BJ (cell line): ENCODE measurements at regions not wholly inside any gene's neighbourhood (a gene's known extent, or its start where the extent isn't known, plus 50 kb on each side); places are given as distances from the start of the nearest gene placed in this dataset.
A peak's percentile ranks its signal among the peaks of the same experiment; 100 is the strongest.

Experiments used
- CTCF ChIA-PET: fragments of 350-600 bp; formaldehyde crosslinking; extraction: SDS; loops from one replicate; lab custom pipeline; 2021; ENCODE audit warnings: antibody characterized with exemption, inconsistent platforms; lab: Yijun Ruan, JAX
- POLR2A ChIA-PET: fragments of 300-600 bp; sonication (Branson Sonifier 250); formaldehyde crosslinking; extraction: SDS; loops from one replicate; lab custom pipeline; 2021; ENCODE audit warnings: antibody characterized with exemption; lab: Charles Lee
- DNase-seq: peaks from one replicate; pipeline ENCODE4 v3.0.0-alpha.2; 2011; ENCODE audit warnings: low read depth
- H3K27me3 ChIP-seq: 2 replicates; pipeline ENCODE4 v1.6.0; 2011; ENCODE audit warnings: low read length; ENCODE audit not compliant: control insufficient read depth, insufficient read depth
- H3K36me3 ChIP-seq: 2 replicates; pipeline ENCODE4 v1.5.1; 2011; ENCODE audit warnings: low read length; ENCODE audit not compliant: control insufficient read depth, insufficient read depth
- H3K4me3 ChIP-seq: 2 replicates; pipeline ENCODE4 v1.5.1; 2011; ENCODE audit warnings: low read depth, mild to moderate bottlenecking, control low read depth, low read length
- TF ChIP-seq, protein P1 (sequence below): IDR thresholded peaks from 2 replicates; pipeline ENCODE4 v1.5.1; 2011; ENCODE audit warnings: low read depth, mild to moderate bottlenecking, control low read depth, inconsistent platforms, low read length, moderate library complexity; ENCODE audit not compliant: insufficient read depth

DNA sequence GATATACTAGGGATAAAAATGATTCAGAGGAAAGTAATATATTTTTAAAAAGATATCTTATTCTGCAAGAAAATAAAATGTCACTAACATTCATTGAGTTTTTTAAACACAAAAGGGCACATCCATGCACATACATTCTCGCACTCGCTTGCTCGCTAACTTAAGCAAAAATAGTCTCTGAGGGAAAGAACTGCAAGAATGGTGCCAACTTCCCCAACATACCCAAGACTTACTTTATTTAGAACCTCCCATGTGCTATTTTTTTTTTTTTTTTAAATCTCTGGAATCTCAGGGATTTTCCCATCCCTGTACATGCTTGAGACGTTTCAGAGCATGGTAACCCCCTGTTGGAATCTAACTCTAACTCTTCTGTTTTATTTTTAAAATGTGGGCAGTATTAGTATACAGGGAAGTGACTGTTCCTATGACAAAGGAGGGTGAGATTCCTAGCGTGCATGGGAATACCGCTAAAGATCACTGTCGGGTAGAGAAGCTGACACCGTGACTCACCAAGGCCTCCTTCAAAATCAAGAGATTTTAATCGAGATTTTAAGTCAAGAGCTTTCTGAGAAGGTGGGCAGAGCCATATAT, 187.9 kb upstream of the ZEB2 start:
- TF ChIP-seq, protein P1, sequence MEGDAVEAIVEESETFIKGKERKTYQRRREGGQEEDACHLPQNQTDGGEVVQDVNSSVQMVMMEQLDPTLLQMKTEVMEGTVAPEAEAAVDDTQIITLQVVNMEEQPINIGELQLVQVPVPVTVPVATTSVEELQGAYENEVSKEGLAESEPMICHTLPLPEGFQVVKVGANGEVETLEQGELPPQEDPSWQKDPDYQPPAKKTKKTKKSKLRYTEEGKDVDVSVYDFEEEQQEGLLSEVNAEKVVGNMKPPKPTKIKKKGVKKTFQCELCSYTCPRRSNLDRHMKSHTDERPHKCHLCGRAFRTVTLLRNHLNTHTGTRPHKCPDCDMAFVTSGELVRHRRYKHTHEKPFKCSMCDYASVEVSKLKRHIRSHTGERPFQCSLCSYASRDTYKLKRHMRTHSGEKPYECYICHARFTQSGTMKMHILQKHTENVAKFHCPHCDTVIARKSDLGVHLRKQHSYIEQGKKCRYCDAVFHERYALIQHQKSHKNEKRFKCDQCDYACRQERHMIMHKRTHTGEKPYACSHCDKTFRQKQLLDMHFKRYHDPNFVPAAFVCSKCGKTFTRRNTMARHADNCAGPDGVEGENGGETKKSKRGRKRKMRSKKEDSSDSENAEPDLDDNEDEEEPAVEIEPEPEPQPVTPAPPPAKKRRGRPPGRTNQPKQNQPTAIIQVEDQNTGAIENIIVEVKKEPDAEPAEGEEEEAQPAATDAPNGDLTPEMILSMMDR = no peak
- ChIA-PET CTCF (no interaction called here), POLR2A (no interaction called here)
- no peak overlapping the region for H3K4me3 ChIP-seq
- H3K27me3 ChIP-seq = no peaks in the 10 kb centered on the region
- DNase-seq = no peak
- no peaks in the 10 kb centered on the region for H3K36me3 ChIP-seq

DNA sequence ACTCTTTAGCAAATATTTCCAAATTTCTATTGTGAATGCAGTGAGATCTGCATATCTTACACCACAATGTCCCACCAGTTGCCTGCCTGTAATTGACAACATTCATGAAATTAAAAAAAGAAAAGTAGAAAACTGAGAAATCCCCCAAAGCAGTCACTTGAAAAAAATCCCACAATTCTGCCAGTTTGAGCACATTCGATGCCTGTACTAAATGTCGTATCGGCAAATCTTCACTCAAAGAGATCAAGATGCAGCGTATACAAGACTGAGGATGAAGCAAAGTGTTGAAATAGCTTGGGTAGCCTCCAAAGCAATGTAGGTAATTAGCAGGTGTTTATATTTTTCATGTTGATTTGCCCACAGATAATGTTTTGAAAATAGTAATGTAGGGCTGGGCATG, 186.7 kb upstream of the ZEB2 start:
- Histone ChIP-seq H3K27me3 (no peaks in the 10 kb centered on the region), H3K4me3 (no peak overlapping the region), H3K36me3 (no peaks in the 10 kb centered on the region)
- ChIA-PET POLR2A (no interaction called here), CTCF (no interaction called here)
- no peak for DNase-seq
- TF ChIP-seq, protein P1 = no peak

DNA sequence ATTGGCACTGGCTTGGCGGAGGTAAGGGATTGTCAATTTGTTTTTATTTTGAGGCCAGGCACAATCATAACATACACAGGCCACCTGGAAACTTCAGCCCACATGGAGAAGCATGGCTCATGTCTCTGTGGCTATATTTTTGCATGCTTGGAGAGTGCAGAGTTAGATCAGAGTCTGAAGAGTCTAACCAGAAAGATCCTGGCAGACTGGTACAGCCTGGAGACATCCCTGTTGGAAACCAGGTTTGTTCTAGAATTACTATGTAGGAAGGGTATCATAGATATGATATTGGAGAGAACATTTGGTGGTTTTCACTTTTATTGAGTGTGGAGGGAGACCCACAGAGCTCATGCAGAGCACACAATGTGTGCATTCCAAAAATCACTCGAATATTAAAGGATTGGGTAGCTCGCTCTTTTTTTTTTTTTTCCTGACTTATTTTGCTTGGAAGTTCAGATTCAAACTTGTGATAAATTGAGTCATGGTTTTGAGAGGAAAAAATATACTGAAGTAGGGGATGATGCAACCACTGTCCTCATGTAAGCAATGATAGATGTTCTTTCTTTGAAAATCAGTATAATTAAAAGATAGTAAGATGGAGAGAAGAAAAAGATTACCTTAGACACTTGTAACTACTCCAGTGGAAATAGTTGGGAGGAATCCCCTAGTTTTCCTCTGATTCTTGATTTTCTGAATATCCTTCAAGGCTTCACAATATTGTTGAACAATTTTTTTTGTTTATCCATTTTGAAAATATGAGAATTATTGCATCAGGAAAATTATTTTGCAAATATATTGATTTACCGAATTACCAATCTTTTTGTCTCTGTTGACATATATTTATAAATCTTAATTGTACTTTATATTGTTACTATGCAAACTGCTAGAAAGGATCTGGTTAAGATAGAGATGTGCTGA, 185.7 kb upstream of the ZEB2 start:
- ChIA-PET CTCF (interaction anchor here (0.7 kb wide), 1 partner anchor 568 kb away, joined by 3 read pairs; no protein-coding TSS in a partner anchor), POLR2A (no interaction called here)
- TF ChIP-seq, protein P1 = no peak
- H3K4me3 ChIP-seq = no peak overlapping the region
- no peaks in the 10 kb centered on the region for H3K27me3 ChIP-seq
- peak; percentile 49 for DNase-seq
- H3K36me3 ChIP-seq = no peaks in the 10 kb centered on the region

DNA sequence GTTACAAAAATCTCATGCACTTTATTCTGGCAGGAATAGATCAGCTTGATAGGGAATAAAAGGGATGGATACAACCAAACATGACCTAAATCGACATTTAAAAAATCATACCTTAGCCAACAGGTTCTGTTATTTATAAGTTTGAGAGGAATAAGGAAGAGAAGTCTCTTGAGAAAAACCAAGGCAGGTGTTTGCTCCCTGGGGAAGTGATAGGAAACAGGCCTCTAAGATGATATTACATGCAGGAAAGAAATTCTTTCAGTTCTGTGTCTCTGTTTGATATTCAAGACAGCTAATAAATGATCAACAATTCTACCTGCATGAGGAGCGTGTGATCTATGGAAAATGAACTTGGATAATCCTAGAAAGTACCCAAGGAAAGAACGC, 184.8 kb upstream of the ZEB2 start:
- TF ChIP-seq, protein P1 = no peak
- ChIA-PET CTCF (interaction anchor here (0.6 kb wide), 1 partner anchor 457 kb away, joined by 3 read pairs; no protein-coding TSS in a partner anchor), POLR2A (no interaction called here)
- Histone ChIP-seq H3K4me3 (no peak overlapping the region), H3K27me3 (no peaks in the 10 kb centered on the region), H3K36me3 (no peaks in the 10 kb centered on the region)
- no peak for DNase-seq
